HepG2 (cell line): ENCODE measurements at regions not wholly inside any gene's neighbourhood (a gene's known extent, or its start where the extent isn't known, plus 50 kb on each side); places are given as distances from the start of the nearest gene placed in this dataset.

Source experiments
- ATAC-seq: fragments of 200-7000 bp; cut with Tn5 transposase; 3 replicates; pipeline ENCODE4 v1.9.1; 2020; ENCODE audit warnings: mild to moderate bottlenecking, moderate library complexity
- BruUV-seq: library from RNA; stranded (reverse); fragments of 400-500 nt; replicated peaks from 2 replicates; lab custom pipeline; 2021; lab: Mats Ljungman, UMichigan
- CTCF ChIA-PET: fragments of 300-600 bp; formaldehyde crosslinking; extraction: SDS; loops from one replicate; lab custom pipeline; 2021; ENCODE audit warnings: low total read pairs, inconsistent platforms, low intra/inter-chr PET ratio; lab: Yijun Ruan, JAX
- POLR2A ChIA-PET: fragments of 350-600 bp; sonication (Branson Sonifier 250); formaldehyde crosslinking; loops from one replicate; lab custom pipeline; 2020; ENCODE audit warnings: antibody characterized with exemption, inconsistent platforms; lab: Yijun Ruan, JAX
- DNase-seq: peaks from one replicate; pipeline ENCODE4 v3.0.0-alpha.2; 2015; ENCODE audit warnings: low spot score
- FAIRE-seq: peaks from 3 replicates; lab custom pipeline; 2011; peaks lifted over from hg19 to GRCh38; lab: Jason Lieb, UNC
- H2AFZ ChIP-seq: one replicate; pipeline ENCODE4 v1.6.1; 2011; ENCODE audit warnings: low read length, inconsistent platforms
- H3K27ac ChIP-seq: fragments of 300-600 bp; 3 replicates; pipeline ENCODE4 v1.8.0; 2011; ENCODE audit warnings: mixed run types, mild to moderate bottlenecking, mixed read lengths, low read length, inconsistent platforms; ENCODE audit not compliant: insufficient read depth; ENCODE audit errors: extremely low read length
- H3K27me3 ChIP-seq, 2 experiments: fragments of 200-600 bp in 1 of 2; 2 replicates in 1 of 2; 3 replicates in 1 of 2; pipeline versions ENCODE4 v1.6.0 to v1.8.0; 2011; ENCODE audit warnings: low read length in 2 of 2, mild to moderate bottlenecking in 2 of 2, moderate library complexity in 2 of 2, inconsistent platforms in 1 of 2; ENCODE audit not compliant: insufficient read depth in 2 of 2, control insufficient read depth in 1 of 2
- H3K36me3 ChIP-seq, 2 experiments: fragments of 200-600 bp in 1 of 2; replicated peaks in 1 of 2; 2 replicates in 1 of 2; 3 replicates in 1 of 2; pipeline versions ENCODE4 v1.5.1 to v1.8.0; 2011; ENCODE audit warnings: low read length in 2 of 2, inconsistent platforms in 1 of 2; ENCODE audit not compliant: insufficient read depth in 2 of 2, control insufficient read depth in 1 of 2
- H3K4me1 ChIP-seq: 2 replicates; pipeline ENCODE4 v1.5.1; 2012; ENCODE audit warnings: low read length, inconsistent platforms; ENCODE audit not compliant: insufficient read depth
- H3K4me2 ChIP-seq: 2 replicates; pipeline ENCODE4 v1.6.0; 2011; ENCODE audit warnings: low read depth, low read length, inconsistent platforms
- H3K4me3 ChIP-seq, 3 experiments: fragments of 200-600 bp in 1 of 3; sonication (generic), shearing (Covaris generic) in 1 of 3; replicated peaks in 1 of 3; 2 replicates each; pipeline ENCODE4 v1.5.1; 2011 to 2016; ENCODE audit warnings: low read length in 3 of 3, inconsistent platforms in 2 of 3, low read depth in 2 of 3, mild to moderate bottlenecking in 2 of 3, control low read depth in 1 of 3, mixed read lengths in 1 of 3; ENCODE audit not compliant: insufficient read depth in 1 of 3
- H3K79me2 ChIP-seq: one replicate; pipeline ENCODE4 v1.6.1; 2011; ENCODE audit warnings: low read length, inconsistent platforms; ENCODE audit not compliant: insufficient read depth
- H3K9ac ChIP-seq: 2 replicates; pipeline ENCODE4 v1.6.0; 2011; ENCODE audit warnings: mild to moderate bottlenecking, low read depth, low read length, inconsistent platforms; ENCODE audit not compliant: insufficient read depth
- H3K9me3 ChIP-seq: 2 replicates; pipeline ENCODE4 v1.5.1; 2012; ENCODE audit warnings: mild to moderate bottlenecking, low read length
- H4K20me1 ChIP-seq: 2 replicates; pipeline ENCODE4 v1.6.0; 2011; ENCODE audit warnings: inconsistent platforms, mild to moderate bottlenecking, low read length, moderate library complexity; ENCODE audit not compliant: insufficient read depth
- ATF3 ChIP-seq: sonication (generic); formaldehyde crosslinking; IDR thresholded peaks from 2 replicates; pipeline ENCODE4 v1.4.0; 2020; ENCODE audit warnings: missing genetic modification reagents
- CREBL2 ChIP-seq: sonication (generic); formaldehyde crosslinking; IDR thresholded peaks from 2 replicates; pipeline ENCODE4 v1.8.1; 2023; ENCODE audit warnings: missing genetic modification reagents, mild to moderate bottlenecking, borderline replicate concordance
- EZH2 ChIP-seq: conservative IDR thresholded peaks from 2 replicates; pipeline ENCODE4 v1.6.1; 2012; ENCODE audit warnings: mild to moderate bottlenecking, low read depth, low read length, moderate library complexity
- GPN1 ChIP-seq: sonication (generic); formaldehyde crosslinking; IDR thresholded peaks from 2 replicates; pipeline ENCODE4 v1.5.1; 2020; ENCODE audit warnings: missing genetic modification reagents, borderline replicate concordance
- NCOA5 ChIP-seq: sonication (generic); formaldehyde crosslinking; IDR thresholded peaks from 2 replicates; pipeline ENCODE4 v1.4.0; 2020; ENCODE audit warnings: missing genetic modification reagents
- SRSF4 ChIP-seq: fragments of 200-400 bp; formaldehyde crosslinking; IDR thresholded peaks from one replicate; pipeline ENCODE4 v1.6.1; 2018; ENCODE audit warnings: mild to moderate bottlenecking, low read depth, low read length, moderate library complexity; ENCODE audit not compliant: poor library complexity, severe bottlenecking
- TEF ChIP-seq: sonication (generic); formaldehyde crosslinking; IDR thresholded peaks from 2 replicates; pipeline ENCODE4 v1.5.0; 2020; ENCODE audit warnings: missing genetic modification reagents
- THAP9 ChIP-seq: sonication (generic); formaldehyde crosslinking; IDR thresholded peaks from 2 replicates; pipeline ENCODE4; 2020; ENCODE audit warnings: missing genetic modification reagents, mild to moderate bottlenecking, borderline replicate concordance
- ZFYVE20 ChIP-seq: sonication (generic); formaldehyde crosslinking; IDR thresholded peaks from 2 replicates; pipeline ENCODE4 v1.8.0; 2023; ENCODE audit warnings: low read depth, mild to moderate bottlenecking, moderate library complexity, missing genetic modification reagents, borderline replicate concordance
- ZNF142 ChIP-seq: sonication (generic); formaldehyde crosslinking; IDR thresholded peaks from 2 replicates; pipeline ENCODE4 v1.4.0; 2020; ENCODE audit warnings: missing genetic modification reagents
- ZNF263 ChIP-seq: sonication (generic); formaldehyde crosslinking; IDR thresholded peaks from 2 replicates; pipeline ENCODE4 v1.4.0; 2020; ENCODE audit warnings: missing genetic modification reagents
- ZNF33B ChIP-seq: sonication (generic); formaldehyde crosslinking; IDR thresholded peaks from 2 replicates; pipeline ENCODE4 v1.5.1; 2020; ENCODE audit warnings: mild to moderate bottlenecking, missing genetic modification reagents
- ZNF510 ChIP-seq: sonication (generic); formaldehyde crosslinking; IDR thresholded peaks from 2 replicates; pipeline ENCODE4 v1.4.0; 2020; ENCODE audit warnings: low read depth, mild to moderate bottlenecking, missing genetic modification reagents
- ZNF589 ChIP-seq: sonication (generic); formaldehyde crosslinking; conservative IDR thresholded peaks from 2 replicates; pipeline ENCODE4 v1.8.0; 2022; ENCODE audit warnings: mild to moderate bottlenecking, moderate library complexity, missing genetic modification reagents
- WGBS: methylation state at CpG from one replicate; pipeline ENCODE4 v1.1.6; 2017; ENCODE audit warnings: low lambda C conversion rate; 5-methylcytosine and 5-hydroxymethylcytosine counted together
- in situ Hi-C: cut with HindIII; loops from 2 replicates; pipeline ENCODE4 v1.10.0; 2017; ENCODE audit warnings: low pct_unique_long_range_greater_than_20kb; ENCODE audit not compliant: extremely low pct_ligation_motif_present
- intact Hi-C: fragments of 100-400 bp; cut with micrococcal nuclease; formaldehyde crosslinking; loops from one replicate; pipeline ENCODE4 v1.10.0; 2022; ENCODE audit not compliant: unreplicated experiment

GRCh38 chr3:24661175-24661584, 166.5 kb upstream of the THRB start:
- no peaks in the 10 kb centered on the region for H3K36me3 ChIP-seq
- intact Hi-C loops (no loop called here), in situ Hi-C loops (no loop called here)
- H2AFZ ChIP-seq, result no peak overlapping the region
- FAIRE-seq, result no peak
- ATAC-seq, result no peak
- POLR2A ChIA-PET, result no interaction called here
- WGBS, result 35% methylated on average over 3 of the region's 3 CpGs
- H3K4me2 ChIP-seq, result no peak overlapping the region
- no peaks in the 10 kb centered on the region for H3K4me1 ChIP-seq
- no peak for TF ChIP-seq TEF (CRISPR knock-in tag)
- no peak for TF ChIP-seq ZNF510 (CRISPR knock-in tag)
- TF ChIP-seq ZNF589 (CRISPR knock-in tag), result no peak
- no peak for TF ChIP-seq EZH2
- TF ChIP-seq ZFYVE20, result no peak
- no peak for TF ChIP-seq SRSF4
- no peak for TF ChIP-seq ATF3 (CRISPR knock-in tag)
- no peak for TF ChIP-seq THAP9 (CRISPR knock-in tag)
- no peak for TF ChIP-seq ZNF263
- TF ChIP-seq NCOA5 (CRISPR knock-in tag), result no peak
- TF ChIP-seq GPN1 (CRISPR knock-in tag), result no peak
- no peak for TF ChIP-seq ZNF33B (CRISPR knock-in tag)
- no peak for TF ChIP-seq CREBL2
- TF ChIP-seq ZNF142, result no peak
- no peaks in the 10 kb centered on the region for H3K79me2 ChIP-seq
- no peak for DNase-seq
- no TSS peak for BruUV-seq
- H3K4me3 ChIP-seq, result no peak overlapping the region
- no peaks in the 10 kb centered on the region for H3K9me3 ChIP-seq
- CTCF ChIA-PET, result no interaction called here
- no peaks in the 10 kb centered on the region; a peak in 1 of 5 replicates for H3K27me3 ChIP-seq
- no peak overlapping the region for H3K9ac ChIP-seq
- H3K27ac ChIP-seq, result no peak overlapping the region
- H4K20me1 ChIP-seq, result no peaks in the 10 kb centered on the region
